ENCODE measurements at regions not wholly inside any gene's neighbourhood (a gene's known extent, or its start where the extent isn't known, plus 50 kb on each side); places are given as distances from the start of the nearest gene placed in this dataset.

DNA sequence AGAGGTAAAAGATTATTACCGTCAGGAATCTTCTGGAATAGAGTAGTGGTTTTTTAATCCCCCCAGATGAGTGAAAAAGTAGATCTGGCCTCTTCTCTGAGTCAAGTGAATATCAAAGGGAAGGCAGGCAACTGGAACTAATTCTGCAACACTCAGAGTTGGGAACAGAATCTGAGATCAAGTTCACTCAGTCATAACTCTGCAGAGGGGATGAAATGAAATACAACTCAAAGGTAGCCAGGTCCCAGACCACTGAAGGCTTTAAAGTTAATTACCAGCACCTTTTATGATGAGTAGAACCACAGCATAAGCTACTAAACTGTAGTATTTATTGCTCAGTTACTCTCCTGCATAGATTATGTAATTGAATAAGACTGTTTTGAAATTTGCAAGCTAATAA, 455.6 kb upstream of the AKR1E2 start:
- DNase-seq: no peak

DNA sequence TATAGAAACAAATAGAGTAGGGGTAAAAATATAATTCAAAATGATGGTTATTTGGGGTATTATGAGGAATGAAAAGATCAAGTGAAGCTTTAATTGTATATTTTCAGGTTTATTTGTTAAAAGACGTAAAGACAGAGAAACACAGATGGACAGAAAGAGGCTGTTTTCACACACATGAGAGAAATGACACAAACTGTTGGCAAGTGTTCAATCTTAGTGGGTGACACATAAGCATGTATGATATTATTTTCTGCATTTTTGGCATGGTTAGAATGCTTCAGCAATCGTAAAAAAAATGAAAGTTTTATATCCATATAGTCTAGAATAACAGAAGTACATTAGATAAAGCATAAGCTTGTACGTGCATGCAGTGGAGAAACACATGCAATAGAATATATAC, 464.4 kb upstream of the AKR1E2 start:
- DNase-seq: no peak

DNA sequence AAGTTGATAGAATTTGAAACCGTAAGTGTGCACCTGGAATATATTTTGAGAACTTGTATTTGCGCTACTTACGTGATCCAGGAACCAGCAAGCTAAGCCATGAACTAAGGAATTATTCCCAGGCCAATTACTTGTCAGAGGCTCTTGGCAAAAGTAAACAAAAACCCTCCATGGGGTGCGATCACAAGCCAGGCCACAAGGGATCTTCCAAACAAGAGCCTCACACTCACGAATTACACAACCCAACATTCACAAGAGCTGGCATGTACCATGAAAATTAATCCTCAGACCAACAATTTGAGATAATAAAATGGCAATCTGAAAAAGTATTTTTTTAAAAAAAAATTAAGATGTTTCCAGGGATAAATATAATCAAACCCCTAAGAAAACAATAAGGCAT, 467.0 kb upstream of the AKR1E2 start:
- no peak for DNase-seq

- DNase-seq: no peak
Observed at GRCh38 chr10:4357911-4358310, 468.1 kb upstream of the AKR1E2 start.

- no peak for DNase-seq
Observed at GRCh38 chr10:4355350-4355749, 470.7 kb upstream of the AKR1E2 start.

- no peak for DNase-seq
Observed at GRCh38 chr10:4354382-4354812, 471.6 kb upstream of the AKR1E2 start.

DNA sequence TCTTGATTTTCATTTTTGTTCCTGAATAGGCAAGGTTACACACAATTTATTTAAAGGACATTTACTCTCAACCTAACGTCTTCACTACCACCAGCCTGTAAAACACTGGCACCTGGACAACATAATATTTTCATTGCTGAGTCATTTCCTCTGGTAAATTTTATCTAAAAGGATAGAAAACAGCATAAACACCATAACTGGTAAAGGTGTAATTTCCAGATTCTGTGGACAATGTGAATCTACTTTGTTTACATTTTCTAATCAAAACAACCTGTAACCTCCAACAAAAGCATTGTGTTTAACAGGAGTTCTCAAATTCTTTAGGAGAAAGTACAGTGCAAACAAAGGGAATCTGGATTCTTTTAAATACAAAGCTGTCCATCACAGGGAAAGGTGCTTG, 472.0 kb upstream of the AKR1E2 start:
- no peak for DNase-seq

- DNase-seq: no peak
Observed at GRCh38 chr10:4353059-4353655, 472.9 kb upstream of the AKR1E2 start.

- no peak for DNase-seq
Observed at GRCh38 chr10:4352414-4352961, 473.5 kb upstream of the AKR1E2 start.

- DNase-seq: no peak
Observed at GRCh38 chr10:4351723-4352413, 474.1 kb upstream of the AKR1E2 start.

GRCh38 chr10:4347397-4347796, 478.6 kb upstream of the AKR1E2 start:
- no peak for DNase-seq

GRCh38 chr10:4345877-4346646, 479.9 kb upstream of the AKR1E2 start:
- DNase-seq: no peak

- no peak for DNase-seq
Observed at GRCh38 chr10:4344492-4344994, 481.5 kb upstream of the AKR1E2 start.

DNA sequence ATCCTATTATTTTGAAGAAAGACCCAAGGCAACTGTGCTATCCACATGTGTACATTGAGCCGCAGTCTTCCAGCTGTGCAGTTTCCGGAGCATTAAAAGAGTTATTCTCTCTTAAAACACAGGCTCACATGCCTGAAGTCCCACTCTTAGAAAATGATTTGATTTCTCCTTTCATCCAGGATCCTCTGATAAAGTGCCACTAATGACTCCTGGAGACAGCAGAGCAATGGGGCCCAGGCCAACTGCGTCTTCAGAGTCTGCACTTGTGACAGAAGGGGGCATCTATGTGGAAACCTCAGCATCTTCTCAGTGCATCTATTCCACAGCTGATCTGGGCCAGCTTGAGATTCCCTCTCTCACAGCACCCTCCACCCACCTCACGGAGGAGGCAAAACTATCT, 482.1 kb upstream of the AKR1E2 start:
- DNase-seq: no peak

- no peak for DNase-seq
Observed at GRCh38 chr10:4343091-4343490, 482.9 kb upstream of the AKR1E2 start.

GRCh38 chr10:4338768-4339167, 487.2 kb upstream of the AKR1E2 start:
- DNase-seq: no peak

GRCh38 chr10:4337563-4337962, 488.4 kb upstream of the AKR1E2 start:
- no peak for DNase-seq

DNA sequence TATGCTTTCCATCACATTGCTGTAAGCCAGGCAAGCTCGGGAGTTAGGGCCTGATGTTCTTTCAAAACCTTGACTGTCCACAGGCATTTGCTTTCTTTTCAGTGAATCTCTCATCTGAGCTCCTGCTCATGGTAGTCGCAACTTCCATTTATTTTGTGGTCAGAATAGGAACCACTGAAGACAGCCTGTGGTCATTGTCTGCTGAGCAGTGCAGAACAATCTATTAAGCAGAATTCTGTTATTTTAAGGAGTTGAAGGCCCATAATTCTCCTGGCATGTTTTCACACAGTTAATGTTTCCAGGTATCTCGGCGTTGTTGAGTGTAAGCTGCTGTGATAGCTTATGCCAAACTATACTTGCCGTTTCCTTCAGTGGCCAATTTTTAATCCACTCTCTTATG, 491.1 kb upstream of the AKR1E2 start:
- no peak for DNase-seq

GRCh38 chr10:4334015-4334414, 492.0 kb upstream of the AKR1E2 start:
- DNase-seq: no peak

- DNase-seq: no peak
Observed at GRCh38 chr10:4333459-4333894, 492.5 kb upstream of the AKR1E2 start.

GRCh38 chr10:4332764-4333458, 493.1 kb upstream of the AKR1E2 start:
- DNase-seq: no peak

- no peak for DNase-seq
Observed at GRCh38 chr10:4331150-4331549, 494.9 kb upstream of the AKR1E2 start.

- DNase-seq: no peak
Observed at GRCh38 chr10:4330636-4331035, 495.4 kb upstream of the AKR1E2 start.
